HG03095 (cell line): ENCODE measurements at regions not wholly inside any gene's neighbourhood (a gene's known extent, or its start where the extent isn't known, plus 50 kb on each side); places are given as distances from the start of the nearest gene placed in this dataset.

Experiments
- ATAC-seq: cut with Tn5 transposase; IDR thresholded peaks from one replicate; pipeline ENCODE4 v1.9.1; 2021; ENCODE audit warnings: moderate library complexity; ENCODE audit not compliant: unreplicated experiment

DNA sequence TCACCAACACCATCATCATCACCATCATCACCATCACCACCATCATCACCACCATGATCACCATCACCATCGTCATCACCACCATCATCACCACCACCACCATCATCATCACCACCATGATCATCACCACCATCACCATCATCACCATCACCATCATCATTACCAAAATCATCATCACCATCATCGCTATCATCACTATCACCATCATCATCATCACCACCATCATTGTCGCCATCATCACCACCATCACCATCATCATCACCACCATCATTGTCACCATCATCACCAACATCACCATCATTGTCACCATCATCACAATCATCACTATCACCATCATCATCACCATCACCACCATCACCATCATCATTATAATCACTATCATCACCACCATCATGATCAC lies 893.5 kb downstream of the TBC1D22A start:
- no peak for ATAC-seq

DNA sequence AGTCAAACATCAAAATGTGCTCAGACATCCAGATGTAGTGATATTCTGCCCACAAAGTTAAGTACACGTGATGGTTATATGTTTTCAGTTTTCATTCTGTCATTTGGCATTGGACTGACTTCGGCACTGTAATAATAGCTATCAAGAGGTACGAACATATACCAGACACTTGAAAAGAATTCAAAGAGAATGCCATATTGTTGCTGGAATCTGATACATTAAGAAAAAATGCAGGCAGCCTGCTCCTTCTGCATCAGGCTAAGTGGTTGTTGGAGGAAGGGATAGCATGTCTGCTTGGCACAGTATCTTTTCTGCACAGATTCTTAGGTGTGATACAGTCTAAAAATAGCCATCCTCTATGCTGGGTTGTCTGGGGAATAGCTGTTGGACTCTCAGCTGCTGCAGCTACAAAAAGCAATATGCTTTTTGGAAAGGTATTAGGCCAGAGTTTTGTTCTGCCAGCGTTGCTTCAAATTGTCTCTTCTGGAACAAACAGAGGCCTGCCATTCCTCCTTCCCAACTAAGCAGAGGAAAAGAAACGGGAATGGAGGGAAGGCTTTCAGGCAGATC lies 892.6 kb downstream of the TBC1D22A start:
- ATAC-seq = no peak

DNA sequence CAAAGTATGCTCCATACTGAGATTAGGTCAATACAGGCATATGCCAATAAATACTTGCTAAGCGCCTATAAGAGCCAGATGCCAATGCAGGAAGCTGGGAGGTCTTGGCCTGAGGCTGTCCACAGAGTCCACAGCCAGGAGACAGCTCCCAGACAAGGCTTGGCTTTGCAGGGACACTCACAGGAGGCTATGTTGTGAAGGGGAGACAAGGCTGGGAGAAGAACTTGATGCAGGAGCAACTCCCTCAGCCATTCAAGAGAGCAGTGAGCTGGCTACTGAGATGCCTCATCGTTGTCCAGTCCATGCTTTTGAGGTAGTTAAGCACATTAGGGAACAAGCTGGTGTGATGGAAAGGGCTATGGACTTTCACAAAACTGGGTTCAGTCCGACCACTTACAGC lies 891.5 kb downstream of the TBC1D22A start:
- no peak for ATAC-seq

DNA sequence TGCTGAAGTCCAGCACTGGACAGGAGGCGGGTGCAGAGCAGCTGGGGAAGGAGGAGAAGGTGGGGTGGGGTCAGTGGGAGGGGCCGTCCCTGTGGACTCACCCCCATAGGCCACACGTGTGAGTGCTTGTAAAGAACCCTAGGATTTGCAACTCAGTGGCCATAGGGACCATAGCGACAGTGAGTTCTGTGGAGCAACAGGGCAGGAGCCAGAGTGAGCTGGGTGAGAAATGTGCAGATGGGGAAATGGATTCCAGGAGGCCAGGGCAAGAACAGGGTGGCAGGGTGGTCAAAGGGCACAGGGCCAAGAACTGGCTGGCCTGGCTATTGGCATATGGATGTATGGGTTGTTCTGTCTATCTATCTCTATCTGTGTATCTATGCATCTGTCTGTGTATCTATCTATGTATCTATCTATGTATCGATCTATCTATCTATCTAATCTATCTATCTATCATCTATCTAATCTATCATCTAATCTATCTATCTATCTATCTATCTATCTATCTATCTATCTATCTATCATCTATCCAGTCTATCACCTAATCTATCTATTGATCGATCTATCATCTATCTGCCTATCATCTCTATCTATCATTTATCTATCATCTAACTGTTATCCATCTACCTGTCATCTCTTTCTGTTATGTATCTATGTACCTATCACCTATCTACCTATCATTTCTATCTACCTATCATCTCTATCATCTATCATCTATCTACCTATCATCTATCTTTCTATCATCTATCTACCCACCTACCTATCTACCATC lies 889.0 kb downstream of the TBC1D22A start:
- ATAC-seq = no peak

DNA sequence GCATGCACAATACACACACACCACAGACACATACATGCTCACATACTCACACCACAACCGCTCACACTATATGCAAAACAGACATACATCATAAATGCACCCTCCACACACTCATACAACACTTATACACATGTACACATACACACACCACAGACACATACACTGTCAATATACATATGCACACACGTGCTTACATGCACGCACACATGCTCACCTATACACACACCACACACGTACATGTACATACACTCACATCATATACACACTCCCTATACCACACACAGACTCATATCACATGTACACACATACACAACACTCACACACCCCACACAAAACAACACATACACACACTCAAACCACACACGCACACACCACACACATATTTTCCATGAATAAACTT lies 885.3 kb downstream of the TBC1D22A start:
- ATAC-seq = no peak

DNA sequence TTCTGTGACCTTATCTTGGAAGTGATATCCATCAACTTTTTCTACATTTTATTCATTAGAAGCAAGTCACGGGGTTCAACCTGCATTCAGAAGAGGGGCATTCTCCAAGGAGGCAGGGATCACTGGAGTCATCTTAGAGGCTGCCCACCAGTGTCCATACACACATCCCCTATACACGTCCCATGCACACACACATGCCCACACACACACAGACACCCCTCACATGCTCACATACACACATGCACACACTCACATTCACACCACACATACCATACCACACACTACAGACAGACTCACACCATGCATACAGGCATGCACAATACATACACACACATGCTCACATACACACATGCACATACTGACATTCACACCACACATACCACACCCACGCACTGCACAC lies 884.7 kb downstream of the TBC1D22A start:
- no peak for ATAC-seq

DNA sequence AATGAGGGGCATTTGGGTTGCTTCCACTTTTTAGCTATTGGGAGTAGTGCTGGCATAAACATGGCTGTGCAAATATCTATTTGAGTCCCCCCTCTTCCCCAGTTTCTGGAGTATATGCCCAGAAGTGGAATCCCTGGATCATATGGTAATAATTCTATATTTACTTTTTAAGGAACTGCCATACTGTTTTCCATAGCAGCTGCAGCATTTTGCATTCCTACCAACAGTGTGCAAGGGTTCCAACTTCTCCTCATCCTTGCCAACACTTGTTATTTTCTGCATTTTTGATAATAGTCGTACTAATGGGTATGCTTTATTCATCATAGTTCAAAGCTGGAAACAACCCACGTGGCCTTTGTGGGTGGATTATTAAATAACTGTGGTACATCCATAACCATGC lies 883.5 kb downstream of the TBC1D22A start:
- ATAC-seq = no peak

DNA sequence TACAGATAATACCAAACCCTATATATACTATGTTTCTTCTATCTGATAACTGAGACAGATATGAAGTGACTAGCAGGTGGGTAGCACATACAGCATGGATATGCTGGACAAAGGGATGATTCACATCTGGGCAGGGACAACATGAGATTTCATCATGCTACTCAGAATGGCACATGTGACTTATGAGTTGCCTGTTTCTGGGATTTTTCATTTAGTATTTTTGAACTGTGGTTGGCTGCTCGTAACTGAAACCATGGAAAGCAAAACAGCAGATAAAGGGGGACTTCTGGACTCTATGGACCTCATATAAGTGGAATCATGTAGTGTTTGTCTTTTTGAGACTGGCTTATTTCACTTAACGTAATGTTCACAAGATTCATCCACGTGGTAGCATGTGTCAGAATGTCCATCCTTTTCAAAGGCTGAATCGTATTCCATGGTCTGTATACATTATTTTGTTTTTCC lies 883.0 kb downstream of the TBC1D22A start:
- ATAC-seq = no peak

DNA sequence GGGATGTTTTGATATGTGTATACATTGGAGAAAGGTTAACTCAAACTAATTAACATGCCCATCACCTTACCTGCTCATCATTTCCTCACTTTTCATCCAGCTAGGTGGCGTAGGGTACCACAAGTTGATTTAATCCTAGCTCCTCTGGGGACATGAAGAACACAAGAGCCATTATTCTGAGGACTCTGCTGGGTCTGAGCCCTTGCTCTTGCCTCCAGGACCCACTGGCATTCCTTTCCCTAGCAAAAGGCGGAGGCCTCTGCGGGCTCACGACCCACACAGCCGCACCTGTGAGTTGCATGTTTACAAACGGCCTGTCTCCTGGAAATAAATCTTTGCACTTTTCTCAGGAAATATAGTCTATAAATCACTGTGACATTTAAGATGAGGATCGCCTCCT lies 871.9 kb downstream of the TBC1D22A start:
- ATAC-seq = no peak

DNA sequence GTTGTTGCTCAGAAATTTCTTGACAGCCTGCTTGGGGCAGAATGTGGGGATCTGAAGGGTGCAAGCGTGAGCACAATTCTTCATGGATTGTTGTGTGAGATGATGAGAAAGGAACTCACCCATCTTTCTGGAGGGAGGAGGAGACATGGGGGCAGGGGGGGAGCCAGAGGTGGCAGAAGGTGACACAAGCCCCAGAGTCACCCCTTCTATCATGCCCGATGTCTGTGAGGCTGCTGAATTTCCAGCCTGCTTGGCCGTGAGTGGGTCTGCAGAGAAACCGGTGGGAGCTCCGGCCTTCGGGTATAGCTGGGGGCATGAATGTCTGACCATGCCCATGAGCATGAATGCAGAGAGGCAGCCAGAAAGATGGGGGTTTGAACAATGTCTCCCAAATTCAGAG lies 870.7 kb downstream of the TBC1D22A start:
- no peak for ATAC-seq

DNA sequence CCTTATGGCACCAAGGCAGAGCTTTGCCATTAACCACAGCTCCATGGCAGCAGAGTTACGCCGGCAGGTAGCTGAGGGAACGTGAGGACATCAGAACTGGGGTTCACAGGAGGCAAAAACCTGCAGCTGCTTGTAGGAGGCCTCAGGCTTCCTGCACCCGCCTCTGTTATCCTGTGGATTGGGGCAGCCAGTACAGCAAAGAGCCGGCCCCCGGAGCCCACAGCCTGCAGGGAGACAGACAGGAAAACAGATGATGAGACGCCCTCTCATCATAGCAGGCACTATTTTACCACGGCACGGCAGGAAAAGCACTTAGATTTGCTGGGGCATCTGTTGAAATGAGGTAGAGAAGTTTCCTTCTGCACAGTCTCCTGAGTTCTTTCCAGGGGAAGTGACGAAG lies 870.3 kb downstream of the TBC1D22A start:
- no peak for ATAC-seq

DNA sequence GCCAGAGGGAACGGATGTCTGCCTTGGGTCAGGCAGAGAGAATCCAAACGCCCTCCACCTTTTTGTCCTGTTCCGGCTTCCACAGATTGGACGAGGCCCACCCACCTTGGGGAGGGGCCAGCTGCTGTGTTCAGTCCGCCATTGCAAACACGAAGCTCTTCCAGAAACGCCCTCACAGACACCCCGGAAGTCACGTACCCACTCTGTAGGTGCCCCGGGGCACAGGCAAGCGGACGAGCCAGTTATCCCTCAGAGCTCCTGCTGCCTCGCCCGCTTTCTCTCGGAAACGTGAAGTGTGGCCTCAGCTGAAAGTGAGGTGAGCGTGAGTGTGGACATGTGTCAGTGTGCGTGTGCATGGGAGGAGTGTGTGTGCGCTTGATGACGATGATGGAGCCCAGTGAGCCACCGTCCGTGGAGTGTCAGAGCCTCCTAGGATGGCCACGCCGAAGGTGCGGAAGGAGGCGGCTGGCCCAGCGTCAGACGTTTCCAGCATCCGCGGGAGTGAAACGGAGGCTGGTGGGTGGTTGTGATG lies 869.2 kb downstream of the TBC1D22A start:
- ATAC-seq = no peak

DNA sequence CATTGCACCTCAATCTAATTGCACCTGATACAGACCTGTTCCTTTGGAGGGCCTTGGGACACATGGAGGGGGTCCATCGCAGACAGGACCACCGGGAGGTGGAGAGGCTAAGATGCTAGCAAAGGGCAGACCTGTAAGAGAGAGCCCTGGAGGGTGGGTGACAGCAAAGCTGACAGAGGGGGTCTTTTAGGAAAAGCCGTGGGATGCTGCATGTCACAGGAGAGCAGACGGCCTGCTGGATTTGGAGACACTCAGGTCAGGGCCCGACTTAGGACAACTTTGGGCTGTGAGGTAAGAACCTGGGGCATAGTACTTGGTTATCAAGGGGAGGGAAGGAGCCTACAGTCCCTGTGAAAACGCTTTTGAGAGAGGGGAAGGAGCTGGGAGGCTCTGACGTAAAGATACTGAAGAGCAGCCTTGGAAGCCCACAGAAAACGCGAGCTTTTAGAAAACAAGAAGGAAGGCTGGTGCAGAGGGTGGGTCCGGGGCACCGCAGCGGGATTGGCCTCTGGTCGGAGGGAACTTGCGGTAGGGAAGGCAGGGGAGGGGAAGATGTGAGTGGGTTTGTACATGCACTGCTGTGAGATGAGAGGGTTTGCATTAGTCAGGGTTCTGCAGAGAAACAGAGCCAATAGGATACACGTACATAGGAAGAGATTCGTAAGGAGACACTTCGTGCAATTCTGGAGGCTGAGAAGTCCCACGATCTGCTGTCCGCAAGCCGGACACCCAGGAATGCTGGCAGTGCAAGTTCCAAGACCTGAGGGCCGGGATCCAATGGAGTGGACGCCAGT lies 868.5 kb downstream of the TBC1D22A start:
- no peak for ATAC-seq

DNA sequence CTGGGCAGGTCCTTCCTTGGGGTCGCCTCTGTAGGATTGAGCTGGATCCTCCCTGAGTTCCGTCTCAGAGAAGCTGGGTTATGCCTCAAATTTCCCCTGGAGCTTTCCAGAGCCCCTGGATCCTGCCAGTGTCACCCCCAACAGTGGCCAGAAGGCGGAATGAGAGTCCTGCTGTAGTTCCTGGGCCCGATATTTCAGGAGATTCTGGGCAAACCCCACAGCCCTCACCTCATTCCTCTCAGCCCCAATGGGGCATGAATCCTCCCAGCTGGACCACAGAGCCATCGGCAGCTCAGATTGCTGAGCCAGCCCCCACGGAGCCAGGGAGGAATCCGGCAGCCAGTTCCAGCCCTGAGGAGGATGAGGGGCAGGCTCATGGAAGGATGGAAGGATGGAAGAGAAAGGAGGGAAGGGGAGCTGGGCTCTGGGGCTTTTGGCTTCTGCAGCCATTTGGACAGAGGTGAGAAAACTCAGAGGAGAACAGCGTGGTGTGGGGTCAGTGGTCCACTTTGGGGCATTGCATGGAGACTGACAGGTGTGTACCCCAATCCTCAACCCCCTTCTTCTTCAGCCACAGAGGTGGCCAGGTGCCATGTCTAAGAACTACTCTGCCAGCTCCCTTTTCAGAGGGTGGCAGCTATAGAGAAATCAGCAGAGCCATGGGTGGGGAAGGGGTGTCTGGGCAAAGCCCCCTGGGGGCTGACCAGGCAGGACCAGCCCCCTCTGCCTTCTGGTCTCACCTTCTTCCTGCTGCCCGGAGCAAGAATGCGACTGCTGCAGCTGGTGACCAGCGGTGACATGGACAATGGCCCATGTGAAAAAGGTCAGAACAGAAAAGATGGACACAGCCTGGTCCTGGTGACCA lies 867.6 kb downstream of the TBC1D22A start:
- ATAC-seq = no peak

DNA sequence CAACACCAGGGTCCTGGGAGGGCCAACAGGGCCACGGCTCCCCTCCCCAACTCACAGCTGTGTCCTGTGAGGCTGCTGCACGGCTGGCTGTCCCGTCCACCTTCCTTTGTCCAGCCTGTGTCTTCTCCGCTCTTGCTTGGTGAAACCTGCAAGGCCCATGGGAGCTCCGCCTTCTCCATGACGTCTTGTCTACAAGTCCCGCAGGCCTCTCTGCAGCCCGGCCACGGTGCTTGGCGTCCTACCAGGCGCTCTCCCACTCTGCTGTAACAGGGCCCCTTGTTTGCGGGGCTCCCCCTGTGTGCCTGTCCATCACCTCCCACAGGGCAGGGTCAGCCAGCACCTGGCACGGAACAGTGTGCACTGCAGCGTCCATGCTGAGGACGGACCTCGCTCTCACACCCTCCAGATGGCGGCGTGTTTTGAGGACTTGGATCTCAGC lies 866.8 kb downstream of the TBC1D22A start:
- ATAC-seq = no peak

DNA sequence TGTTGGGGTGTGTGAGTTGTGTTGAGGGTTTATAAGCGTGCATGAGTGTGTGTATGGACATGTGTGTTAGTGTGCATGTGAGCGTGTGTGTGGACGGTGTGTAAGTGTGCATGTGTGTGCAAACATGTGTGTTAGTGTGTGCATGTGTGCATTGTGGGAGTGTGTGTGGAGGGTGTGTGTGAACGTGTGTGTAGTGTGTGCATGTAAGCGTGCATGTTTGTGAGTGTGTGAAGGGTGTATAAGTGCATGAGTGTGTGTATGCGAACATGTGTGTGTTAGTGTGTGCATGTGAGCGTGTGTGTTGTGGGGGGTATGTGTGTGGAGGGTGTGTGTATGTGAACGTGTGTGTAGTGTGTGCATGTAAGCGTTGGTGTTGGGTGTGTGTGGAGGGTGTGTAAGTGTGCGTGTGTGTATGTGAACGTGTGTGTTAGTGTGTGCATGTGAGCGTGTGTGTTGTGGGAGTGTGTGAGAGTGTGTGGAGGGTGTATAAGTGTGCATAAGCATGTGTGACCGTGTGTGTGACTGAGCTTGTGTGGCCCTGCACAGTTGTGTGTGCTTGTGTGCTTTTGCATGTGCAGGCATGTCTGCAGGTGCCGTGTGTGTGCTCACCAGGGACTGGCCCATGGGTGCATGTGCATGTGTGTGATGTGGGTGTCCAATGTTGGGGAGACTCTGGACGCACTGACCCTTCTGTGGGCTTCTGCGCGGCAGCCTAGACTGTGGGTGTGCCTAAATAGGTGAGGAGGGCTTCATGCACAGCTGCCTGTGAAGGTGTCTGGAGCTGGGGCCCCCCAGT lies 866.2 kb downstream of the TBC1D22A start:
- ATAC-seq = no peak

DNA sequence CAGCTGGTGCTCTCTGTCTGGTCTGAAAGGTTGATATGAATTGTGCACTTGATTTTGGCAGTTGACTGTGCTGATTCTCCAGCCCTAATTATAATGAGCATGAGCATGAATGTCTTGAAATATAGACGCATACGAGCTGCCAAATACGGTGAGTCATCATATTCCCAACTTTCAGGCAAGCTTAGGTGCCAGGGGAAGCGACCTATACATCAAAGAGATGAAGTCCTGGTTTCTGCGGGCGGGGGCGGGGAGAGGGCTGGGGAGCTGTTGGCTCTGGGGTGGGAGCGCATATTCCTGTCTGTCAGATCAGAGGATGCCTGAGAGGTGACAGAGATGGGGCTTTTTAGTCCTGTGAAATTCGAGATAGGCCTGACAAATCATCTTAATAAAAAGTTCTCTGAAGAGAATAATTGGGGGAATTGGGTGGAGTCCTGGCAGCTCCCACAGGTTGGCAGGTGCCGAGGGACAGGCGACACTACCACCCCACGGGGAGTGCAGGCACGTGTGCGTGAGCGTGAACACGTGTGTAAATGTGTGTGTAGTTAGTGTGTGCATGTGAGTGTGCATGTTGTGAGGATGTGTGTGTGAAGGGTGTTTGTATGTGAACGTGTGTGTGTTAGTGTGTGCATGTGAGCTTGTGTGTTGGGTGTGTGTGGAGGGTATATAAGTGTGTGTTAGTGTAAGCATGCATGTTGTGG lies 865.3 kb downstream of the TBC1D22A start:
- no peak for ATAC-seq

DNA sequence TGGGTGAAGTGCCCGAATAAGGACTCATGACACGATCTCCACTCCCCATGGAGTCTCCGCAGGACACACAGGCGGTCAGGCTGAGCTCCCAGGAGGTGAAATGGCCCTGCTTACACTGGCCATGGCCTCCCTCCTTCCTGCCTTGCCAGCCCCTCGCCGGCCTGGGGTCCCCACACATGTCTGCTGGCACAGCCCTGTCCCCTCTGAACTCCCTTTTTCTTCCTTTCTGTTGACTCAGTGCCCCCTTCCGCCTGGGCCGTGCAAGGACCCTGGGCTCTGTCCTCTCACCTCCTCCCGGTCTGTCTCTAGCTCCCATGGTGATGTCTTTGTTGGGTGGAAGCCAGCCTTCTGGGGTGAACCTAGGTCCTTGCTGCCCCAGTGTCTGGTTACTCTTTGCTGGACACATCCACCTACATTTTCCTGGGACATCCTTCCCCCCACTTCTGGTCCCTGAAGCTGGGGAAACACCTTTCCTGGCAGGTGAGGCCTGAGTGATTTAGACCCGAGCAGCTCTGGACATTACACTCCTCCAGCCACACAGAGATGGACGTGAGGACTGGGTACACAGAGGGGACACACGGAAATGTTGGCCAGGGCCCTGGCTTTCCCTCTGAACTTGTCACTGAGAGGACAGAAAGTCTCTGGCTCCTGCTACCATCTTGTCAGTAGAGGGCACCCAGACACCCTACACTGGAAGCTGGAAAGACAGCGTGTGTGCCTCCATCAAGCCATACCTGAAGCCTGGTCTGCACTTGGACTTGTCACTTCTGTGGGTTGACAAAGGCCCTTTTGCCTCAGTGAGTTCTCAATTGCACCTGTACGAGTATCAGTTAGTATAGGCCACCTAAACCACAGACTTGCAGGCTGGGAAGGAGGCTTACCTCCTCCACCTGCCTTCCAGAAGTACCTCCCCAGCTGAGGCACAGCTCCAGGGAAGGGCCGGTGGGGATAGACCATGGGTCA lies 864.3 kb downstream of the TBC1D22A start:
- no peak for ATAC-seq
